Skin epidermis (tissue), 12 donors: ENCODE measurements at regions not wholly inside any gene's neighbourhood (a gene's known extent, or its start where the extent isn't known, plus 50 kb on each side); places are given as distances from the start of the nearest gene placed in this dataset.

Source experiments
- H3K27ac ChIP-seq, 21 experiments: fragments of 200-600 bp; sonication (generic) in 11 of 21; one replicate each; pipeline ENCODE4 v1.5.0; 2020; ENCODE audit warnings: mild to moderate bottlenecking in 3 of 21, inconsistent platforms in 2 of 21, moderate library complexity in 2 of 21
- H3K4me3 ChIP-seq, 7 experiments: fragments of 200-600 bp; sonication (generic) in 2 of 7; one replicate each; pipeline ENCODE4 v1.5.0; 2020; ENCODE audit warnings: inconsistent platforms in 2 of 7, mild to moderate bottlenecking in 2 of 7, moderate library complexity in 1 of 7

GRCh38 chr12:25811656-25812126 is 146.8 kb upstream of the RASSF8 start:
- no peak overlapping the region for H3K27ac ChIP-seq
- no peak overlapping the region for H3K4me3 ChIP-seq

- H3K4me3 ChIP-seq, result no peak overlapping the region
- H3K27ac ChIP-seq, result no peak overlapping the region
Observed at GRCh38 chr12:25812295-25812694, 146.2 kb upstream of the RASSF8 start.

- H3K27ac ChIP-seq, result no peak overlapping the region
Observed at GRCh38 chr12:25813843-25814242, 144.6 kb upstream of the RASSF8 start.

GRCh38 chr12:25816637-25817036 is 141.8 kb upstream of the RASSF8 start:
- H3K4me3 ChIP-seq, result no peak overlapping the region

More at GRCh38 chr12:25813843-25814242, 144.6 kb upstream of the RASSF8 start:
- H3K4me3 ChIP-seq, result no peak overlapping the region

GRCh38 chr12:25817166-25817565 is 141.3 kb upstream of the RASSF8 start:
- H3K4me3 ChIP-seq, result no peak overlapping the region

More at GRCh38 chr12:25816637-25817036, 141.8 kb upstream of the RASSF8 start:
- no peak overlapping the region for H3K27ac ChIP-seq

GRCh38 chr12:25818596-25819390 is 139.7 kb upstream of the RASSF8 start:
- no peak overlapping the region for H3K27ac ChIP-seq
- no peak overlapping the region for H3K4me3 ChIP-seq

More at GRCh38 chr12:25817166-25817565, 141.3 kb upstream of the RASSF8 start:
- no peak overlapping the region for H3K27ac ChIP-seq

- H3K27ac ChIP-seq, result no peak overlapping the region
- no peak overlapping the region for H3K4me3 ChIP-seq
Observed at GRCh38 chr12:25819691-25820090, 138.8 kb upstream of the RASSF8 start.

- H3K4me3 ChIP-seq, result no peak overlapping the region
- H3K27ac ChIP-seq, result no peak overlapping the region
Observed at GRCh38 chr12:25822281-25822680, 136.2 kb upstream of the RASSF8 start.

- H3K27ac ChIP-seq, result no peak overlapping the region
- no peak overlapping the region for H3K4me3 ChIP-seq
Observed at GRCh38 chr12:25824734-25825133, 133.7 kb upstream of the RASSF8 start.

GRCh38 chr12:25825446-25825845 is 133.0 kb upstream of the RASSF8 start:
- Histone ChIP-seq H3K27ac (no peak overlapping the region), H3K4me3 (no peak overlapping the region)

GRCh38 chr12:25827141-25827540 is 131.3 kb upstream of the RASSF8 start:
- no peak overlapping the region for H3K27ac ChIP-seq
- H3K4me3 ChIP-seq, result no peak overlapping the region

GRCh38 chr12:25827747-25828146 is 130.7 kb upstream of the RASSF8 start:
- Histone ChIP-seq H3K4me3 (no peak overlapping the region), H3K27ac (no peak overlapping the region)

GRCh38 chr12:25828188-25828587 is 130.3 kb upstream of the RASSF8 start:
- Histone ChIP-seq H3K27ac (peak overlapping the region in 1 of 21 experiments; percentile 67), H3K4me3 (no peak overlapping the region)

GRCh38 chr12:25829192-25829591 is 129.3 kb upstream of the RASSF8 start:
- peak overlapping the region in 2 of 21 experiments; percentile 59 to 67 for H3K27ac ChIP-seq
- H3K4me3 ChIP-seq, result no peak overlapping the region

- no peak overlapping the region for H3K4me3 ChIP-seq
- peak overlapping the region in 1 of 21 experiments; percentile 8 for H3K27ac ChIP-seq
Observed at GRCh38 chr12:25830456-25830855, 128.0 kb upstream of the RASSF8 start.

- Histone ChIP-seq H3K4me3 (no peak overlapping the region), H3K27ac (no peak overlapping the region)
Observed at GRCh38 chr12:25833657-25834056, 124.8 kb upstream of the RASSF8 start.

GRCh38 chr12:25835385-25835784 is 123.1 kb upstream of the RASSF8 start:
- H3K27ac ChIP-seq, result no peak overlapping the region
- no peak overlapping the region for H3K4me3 ChIP-seq

GRCh38 chr12:25838007-25838406 is 120.5 kb upstream of the RASSF8 start:
- H3K4me3 ChIP-seq, result no peak overlapping the region
- no peak overlapping the region for H3K27ac ChIP-seq

GRCh38 chr12:25839470-25839869 is 119.0 kb upstream of the RASSF8 start:
- no peak overlapping the region for H3K4me3 ChIP-seq

GRCh38 chr12:25840678-25841465 is 117.6 kb upstream of the RASSF8 start:
- Histone ChIP-seq H3K4me3 (no peak overlapping the region), H3K27ac (no peak overlapping the region)

More at GRCh38 chr12:25839470-25839869, 119.0 kb upstream of the RASSF8 start:
- no peak overlapping the region for H3K27ac ChIP-seq

GRCh38 chr12:25842254-25842653 is 116.2 kb upstream of the RASSF8 start:
- H3K4me3 ChIP-seq, result no peak overlapping the region
- H3K27ac ChIP-seq, result no peak overlapping the region
